Peyer's patch (tissue), 4 donors: ENCODE measurements at regions not wholly inside any gene's neighbourhood (a gene's known extent, or its start where the extent isn't known, plus 50 kb on each side); places are given as distances from the start of the nearest gene placed in this dataset.

Source experiments
- DNase-seq, 3 donors: peaks; one replicate each; pipeline ENCODE4 v3.0.0-alpha.2; 2017 to 2019
- H3K27ac ChIP-seq, 4 donors: fragments of 200-600 bp; sonication (generic); one replicate each; pipeline ENCODE4 v1.5.1; 2016 to 2019
- H3K27me3 ChIP-seq, 2 donors: fragments of 200-600 bp; sonication (generic); one replicate each; pipeline ENCODE4 v1.5.1; 2019
- H3K36me3 ChIP-seq, 3 donors: fragments of 200-600 bp; sonication (generic); one replicate each; pipeline ENCODE4 v1.5.1; 2016 to 2019
- H3K4me1 ChIP-seq, 4 donors: fragments of 200-600 bp; sonication (generic); one replicate each; pipeline ENCODE4 v1.5.1; 2016 to 2019
- H3K4me3 ChIP-seq, 4 donors: fragments of 200-600 bp; sonication (generic); 1 replicate in 3 of 4; 2 replicates in 1 of 4; pipeline ENCODE4 v1.5.1; 2016 to 2019; ENCODE audit warnings: mild to moderate bottlenecking in 1 of 4
- H3K9me3 ChIP-seq, 4 donors: fragments of 200-600 bp; sonication (generic); one replicate each; pipeline ENCODE4 v1.5.1; 2016 to 2019; ENCODE audit warnings: mild to moderate bottlenecking in 1 of 4
- POLR2A ChIP-seq, 2 donors: fragments of 450-650 bp; IDR thresholded peaks; one replicate each; pipeline ENCODE4 v1.5.1; 2017; ENCODE audit warnings: antibody characterized with exemption in 2 of 2, mild to moderate bottlenecking in 2 of 2, moderate library complexity in 2 of 2
- TF ChIP-seq, protein P1 (sequence below), 6 experiments: fragments of 450-650 bp in 4 of 6; fragments of 200-600 bp in 2 of 6; sonication (generic) in 1 of 6; IDR thresholded peaks; one replicate each; pipeline ENCODE4 v1.5.1; 2017 to 2019; ENCODE audit warnings: antibody characterized with exemption in 6 of 6, mild to moderate bottlenecking in 3 of 6, moderate library complexity in 1 of 6

DNA sequence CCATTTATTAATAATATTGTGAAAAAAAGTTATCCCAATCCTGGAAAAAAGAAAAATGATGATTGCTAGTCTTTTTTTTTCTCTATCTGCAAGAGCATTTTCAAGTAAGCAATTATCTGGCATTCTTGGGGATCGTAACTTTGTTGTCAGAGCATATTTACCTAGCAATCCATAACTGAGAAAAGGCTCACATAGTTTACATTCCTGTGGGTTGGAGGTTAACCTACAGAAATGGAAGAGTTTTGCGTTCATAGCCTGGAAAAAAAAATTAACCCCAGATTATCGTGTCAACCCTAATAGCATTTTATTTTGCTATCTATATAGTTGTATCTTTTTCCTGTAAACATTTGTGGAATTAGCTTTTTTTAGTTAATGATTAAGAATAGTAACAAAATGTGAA lies 292.3 kb downstream of the DAD1 start:
- Histone ChIP-seq H3K9me3 (no peaks in the 10 kb centered on the region), H3K27me3 (no peaks in the 10 kb centered on the region), H3K36me3 (no peaks in the 10 kb centered on the region), H3K27ac (no peak overlapping the region), H3K4me1 (no peaks in the 10 kb centered on the region), H3K4me3 (no peak overlapping the region)
- TF ChIP-seq, protein P1, sequence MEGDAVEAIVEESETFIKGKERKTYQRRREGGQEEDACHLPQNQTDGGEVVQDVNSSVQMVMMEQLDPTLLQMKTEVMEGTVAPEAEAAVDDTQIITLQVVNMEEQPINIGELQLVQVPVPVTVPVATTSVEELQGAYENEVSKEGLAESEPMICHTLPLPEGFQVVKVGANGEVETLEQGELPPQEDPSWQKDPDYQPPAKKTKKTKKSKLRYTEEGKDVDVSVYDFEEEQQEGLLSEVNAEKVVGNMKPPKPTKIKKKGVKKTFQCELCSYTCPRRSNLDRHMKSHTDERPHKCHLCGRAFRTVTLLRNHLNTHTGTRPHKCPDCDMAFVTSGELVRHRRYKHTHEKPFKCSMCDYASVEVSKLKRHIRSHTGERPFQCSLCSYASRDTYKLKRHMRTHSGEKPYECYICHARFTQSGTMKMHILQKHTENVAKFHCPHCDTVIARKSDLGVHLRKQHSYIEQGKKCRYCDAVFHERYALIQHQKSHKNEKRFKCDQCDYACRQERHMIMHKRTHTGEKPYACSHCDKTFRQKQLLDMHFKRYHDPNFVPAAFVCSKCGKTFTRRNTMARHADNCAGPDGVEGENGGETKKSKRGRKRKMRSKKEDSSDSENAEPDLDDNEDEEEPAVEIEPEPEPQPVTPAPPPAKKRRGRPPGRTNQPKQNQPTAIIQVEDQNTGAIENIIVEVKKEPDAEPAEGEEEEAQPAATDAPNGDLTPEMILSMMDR (IDR thresholded peaks at IDR 0.05): no peak
- TF ChIP-seq POLR2A (IDR thresholded peaks at IDR 0.05): no peak
- DNase-seq: no peak

DNA sequence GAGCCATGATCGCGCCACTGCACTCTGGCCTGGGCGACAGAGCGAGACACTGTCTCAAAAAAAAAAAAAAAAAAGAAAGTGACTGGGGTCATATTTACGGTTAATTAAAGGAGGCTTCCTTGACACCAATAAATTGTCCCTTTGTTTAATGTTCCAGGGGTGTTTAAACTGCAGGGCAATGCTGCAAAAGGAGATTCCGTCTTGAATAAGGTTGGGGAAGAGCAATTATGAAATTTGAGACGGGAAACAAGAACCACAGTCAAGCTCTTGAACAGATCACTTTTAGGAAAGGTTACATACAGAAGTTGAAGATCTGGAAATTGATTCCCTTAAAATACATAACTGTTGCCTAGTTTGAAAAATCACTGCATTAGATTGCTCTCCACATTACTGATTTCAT lies 292.9 kb downstream of the DAD1 start:
- no peak for DNase-seq
- Histone ChIP-seq H3K27ac (no peak overlapping the region), H3K36me3 (no peaks in the 10 kb centered on the region), H3K27me3 (no peaks in the 10 kb centered on the region), H3K4me1 (no peaks in the 10 kb centered on the region), H3K9me3 (no peaks in the 10 kb centered on the region), H3K4me3 (no peak overlapping the region)
- TF ChIP-seq, protein P1 (IDR thresholded peaks at IDR 0.05): no peak
- TF ChIP-seq POLR2A (IDR thresholded peaks at IDR 0.05): no peak

DNA sequence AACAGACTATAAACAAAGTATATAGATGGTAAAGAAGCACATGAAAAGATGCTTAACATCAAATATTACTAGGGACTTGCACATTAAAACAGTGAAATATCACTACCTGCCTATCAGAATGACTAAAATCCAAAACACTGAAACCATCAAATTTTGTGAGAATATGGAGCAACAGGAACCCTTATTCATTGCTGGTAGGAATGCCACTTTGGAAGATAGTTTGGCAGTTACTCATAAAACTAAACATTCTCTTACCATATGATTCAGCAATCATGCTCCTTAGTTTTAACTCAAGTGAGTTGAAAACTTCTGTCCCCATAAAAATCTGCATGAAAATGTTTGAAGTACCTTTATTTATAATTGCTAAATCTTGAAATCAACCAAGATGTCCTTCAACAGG lies 297.6 kb downstream of the DAD1 start:
- no peak overlapping the region for H3K27ac ChIP-seq
- no peaks in the 10 kb centered on the region for H3K36me3 ChIP-seq
- TF ChIP-seq, protein P1 (IDR thresholded peaks at IDR 0.05): no peak
- no peak for TF ChIP-seq POLR2A (IDR thresholded peaks at IDR 0.05)
- H3K9me3 ChIP-seq: no peaks in the 10 kb centered on the region
- DNase-seq: no peak
- H3K4me3 ChIP-seq: no peak overlapping the region
- H3K27me3 ChIP-seq: no peaks in the 10 kb centered on the region
- H3K4me1 ChIP-seq: no peaks in the 10 kb centered on the region

DNA sequence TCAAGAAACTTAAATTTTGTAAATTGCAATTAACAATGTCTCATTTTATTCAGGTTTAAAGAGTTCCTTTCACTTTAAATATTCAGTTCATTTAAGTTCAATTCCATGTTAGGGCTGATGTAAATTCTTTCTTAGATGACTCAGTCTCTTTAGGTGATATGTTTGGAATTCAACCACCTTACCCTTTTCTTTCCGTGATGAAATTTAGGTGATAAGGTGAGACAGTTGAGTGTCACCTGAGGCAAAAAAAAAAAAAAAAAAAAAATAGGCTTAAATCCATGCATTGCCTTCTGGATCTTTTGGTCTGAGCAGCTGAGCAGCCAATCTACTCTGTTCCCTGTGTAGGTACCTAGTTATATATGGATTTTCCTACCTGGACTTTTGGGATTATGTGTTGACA lies 299.5 kb downstream of the DAD1 start:
- Histone ChIP-seq H3K27ac (no peak overlapping the region), H3K4me3 (no peak overlapping the region), H3K27me3 (no peaks in the 10 kb centered on the region), H3K4me1 (no peaks in the 10 kb centered on the region), H3K36me3 (no peaks in the 10 kb centered on the region), H3K9me3 (no peaks in the 10 kb centered on the region)
- DNase-seq: no peak
- TF ChIP-seq POLR2A (IDR thresholded peaks at IDR 0.05): no peak
- TF ChIP-seq, protein P1 (IDR thresholded peaks at IDR 0.05): no peak

DNA sequence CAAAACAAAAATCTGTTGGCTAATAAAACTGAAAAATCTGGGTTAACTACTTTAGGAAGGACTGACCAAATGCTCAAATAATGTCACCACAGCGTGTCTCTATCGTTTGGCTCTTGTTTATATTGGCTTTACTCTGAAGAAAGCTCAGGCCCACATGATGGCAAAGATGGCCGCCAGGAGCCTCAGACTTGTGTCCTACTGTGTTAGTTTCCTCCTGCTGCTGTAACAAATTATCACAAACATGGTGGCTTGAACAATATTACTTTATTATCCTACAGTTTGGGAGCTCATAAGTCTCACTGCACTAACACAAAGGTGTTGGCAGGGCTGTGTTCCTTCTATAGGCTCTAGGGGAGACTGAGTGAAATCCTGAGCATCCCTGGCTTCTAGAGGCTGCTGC lies 303.0 kb downstream of the DAD1 start:
- peaks cover 0 to 8% (median 0%) of the 10 kb centered on the region in 4 donors for H3K4me1 ChIP-seq
- H3K27ac ChIP-seq: no peak overlapping the region
- no peak for TF ChIP-seq POLR2A (IDR thresholded peaks at IDR 0.05)
- TF ChIP-seq, protein P1 (IDR thresholded peaks at IDR 0.05): no peak
- H3K36me3 ChIP-seq: no peaks in the 10 kb centered on the region
- no peaks in the 10 kb centered on the region for H3K9me3 ChIP-seq
- no peak for DNase-seq
- no peaks in the 10 kb centered on the region for H3K27me3 ChIP-seq
- H3K4me3 ChIP-seq: no peak overlapping the region

DNA sequence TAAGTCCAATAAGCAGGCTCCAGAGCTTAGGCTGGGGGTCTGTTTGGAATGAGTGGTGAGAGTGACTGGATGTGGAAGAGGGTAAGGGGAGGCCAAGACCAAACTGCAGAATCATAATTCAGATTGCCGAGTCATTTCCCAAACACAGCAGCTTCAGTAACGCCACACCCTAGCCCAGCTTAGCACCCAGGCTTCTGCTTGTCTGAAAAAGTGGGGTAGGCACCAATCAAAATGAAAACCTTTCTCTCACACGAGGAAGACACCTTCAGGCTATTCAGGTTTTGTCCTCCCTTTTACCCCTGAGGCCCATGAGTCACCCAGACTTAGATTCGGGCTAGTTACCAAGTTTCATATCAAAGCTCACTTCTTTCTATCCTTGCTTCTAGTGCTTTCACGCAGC lies 306.1 kb downstream of the DAD1 start:
- DNase-seq: no peak

More for the DNA sequence above, 306.1 kb downstream of the DAD1 start:
- H3K4me3 ChIP-seq: no peak overlapping the region
- H3K27ac ChIP-seq: no peak overlapping the region
- no peaks in the 10 kb centered on the region for H3K27me3 ChIP-seq
- no peak for TF ChIP-seq POLR2A (IDR thresholded peaks at IDR 0.05)
- TF ChIP-seq, protein P1 (IDR thresholded peaks at IDR 0.05): no peak
- peaks cover 0 to 8% (median 0%) of the 10 kb centered on the region in 4 donors for H3K4me1 ChIP-seq
- no peaks in the 10 kb centered on the region for H3K36me3 ChIP-seq
- no peaks in the 10 kb centered on the region for H3K9me3 ChIP-seq
